GM12864 (cell line): ENCODE measurements at regions not wholly inside any gene's neighbourhood (a gene's known extent, or its start where the extent isn't known, plus 50 kb on each side); places are given as distances from the start of the nearest gene placed in this dataset.

Experiments used
- DNase-seq: peaks from one replicate; pipeline ENCODE4 v3.0.0-alpha.2; 2011; ENCODE audit warnings: low read depth
- H3K4me3 ChIP-seq: 2 replicates; pipeline ENCODE4 v1.5.1; 2011; ENCODE audit warnings: mild to moderate bottlenecking, low read depth, low read length, control low read depth
- CTCF ChIP-seq: IDR thresholded peaks from 2 replicates; pipeline ENCODE4 v1.5.1; 2011; ENCODE audit warnings: low read depth, mild to moderate bottlenecking, moderate library complexity, low read length, control low read depth, inconsistent platforms; ENCODE audit errors: missing control alignments

- H3K4me3 ChIP-seq, result no peak overlapping the region
- DNase-seq, result no peak
- no peak for TF ChIP-seq CTCF
These were observed 1030.2 kb downstream of the MCTP2 start for GRCh38 chr15:95261546-95261945.

GRCh38 chr15:95261968-95262367 is 1030.6 kb downstream of the MCTP2 start:
- no peak for TF ChIP-seq CTCF
- H3K4me3 ChIP-seq, result no peak overlapping the region
- DNase-seq, result no peak

- no peak for DNase-seq
- no peak overlapping the region for H3K4me3 ChIP-seq
- no peak for TF ChIP-seq CTCF
These were observed 1031.7 kb downstream of the MCTP2 start for GRCh38 chr15:95262866-95263564.

GRCh38 chr15:95263751-95264150 is 1032.4 kb downstream of the MCTP2 start:
- no peak for DNase-seq
- TF ChIP-seq CTCF, result no peak
- H3K4me3 ChIP-seq, result no peak overlapping the region

GRCh38 chr15:95265419-95265997 is 1034.1 kb downstream of the MCTP2 start:
- TF ChIP-seq CTCF, result no peak
- no peak overlapping the region for H3K4me3 ChIP-seq
- no peak for DNase-seq

- no peak for DNase-seq
- no peak for TF ChIP-seq CTCF
- H3K4me3 ChIP-seq, result no peak overlapping the region
These were observed 1035.2 kb downstream of the MCTP2 start for GRCh38 chr15:95266451-95267061.
